MM.1S (cell line): ENCODE measurements at regions not wholly inside any gene's neighbourhood (a gene's known extent, or its start where the extent isn't known, plus 50 kb on each side); places are given as distances from the start of the nearest gene placed in this dataset.

Source experiments
- DNase-seq: peaks from one replicate; pipeline ENCODE4 v3.0.0-alpha.2; 2015
- H2AFZ ChIP-seq: fragments of 300-600 bp; sonication (generic); 2 replicates; pipeline ENCODE4 v1.6.0; 2016; ENCODE audit warnings: antibody characterized with exemption, low read length
- H3F3A ChIP-seq: fragments of 300-600 bp; sonication (generic); 2 replicates; pipeline ENCODE4 v1.6.1; 2016; ENCODE audit warnings: mild to moderate bottlenecking, antibody characterized with exemption, low read length, moderate library complexity, mixed read lengths; ENCODE audit not compliant: insufficient read depth
- H3K27ac ChIP-seq: fragments of 300-600 bp; sonication (generic); 2 replicates; pipeline ENCODE4 v1.5.1; 2016; ENCODE audit warnings: mild to moderate bottlenecking, low read length
- H3K27me3 ChIP-seq: fragments of 300-600 bp; sonication (generic); replicated peaks from 2 replicates; pipeline ENCODE4 v1.6.0; 2016; ENCODE audit warnings: low read length; ENCODE audit not compliant: insufficient read depth
- H3K36me3 ChIP-seq: fragments of 300-600 bp; sonication (generic); replicated peaks from 2 replicates; pipeline ENCODE4 v1.6.1; 2016; ENCODE audit warnings: mild to moderate bottlenecking, low read length, mixed read lengths; ENCODE audit not compliant: insufficient read depth
- H3K4me1 ChIP-seq: fragments of 300-600 bp; sonication (generic); 2 replicates; pipeline ENCODE4 v1.6.1; 2016; ENCODE audit warnings: low read length, mixed read lengths
- H3K4me2 ChIP-seq: fragments of 300-600 bp; sonication (generic); 2 replicates; pipeline ENCODE4 v1.6.0; 2016; ENCODE audit warnings: low read depth, low read length
- H3K4me3 ChIP-seq: fragments of 300-600 bp; sonication (generic); 2 replicates; pipeline ENCODE4 v1.5.1; 2016; ENCODE audit warnings: low read length, mixed read lengths
- H3K79me2 ChIP-seq: fragments of 300-600 bp; sonication (generic); 2 replicates; pipeline ENCODE4 v1.6.1; 2016; ENCODE audit warnings: mixed run types, low read length, mixed read lengths
- H3K9ac ChIP-seq: fragments of 300-600 bp; sonication (generic); 2 replicates; pipeline ENCODE4 v1.6.1; 2016; ENCODE audit warnings: low read length, mixed read lengths
- H3K9me2 ChIP-seq: fragments of 300-600 bp; sonication (generic); replicated peaks from 2 replicates; pipeline ENCODE4 v1.6.1; 2016; ENCODE audit warnings: mild to moderate bottlenecking, low read length, mixed read lengths; ENCODE audit not compliant: insufficient read depth
- H3K9me3 ChIP-seq: fragments of 300-600 bp; sonication (generic); replicated peaks from 2 replicates; pipeline ENCODE4 v1.6.1; 2016; ENCODE audit warnings: mild to moderate bottlenecking, low read length, mixed read lengths; ENCODE audit not compliant: insufficient read depth
- H4K20me1 ChIP-seq: fragments of 300-600 bp; sonication (generic); 2 replicates; pipeline ENCODE4 v1.6.1; 2016; ENCODE audit warnings: mild to moderate bottlenecking, low read length, moderate library complexity, mixed read lengths; ENCODE audit not compliant: insufficient read depth
- EZH2 ChIP-seq: fragments of 300-600 bp; sonication (generic); optimal IDR thresholded peaks from 2 replicates; pipeline ENCODE3; 2017; ENCODE audit warnings: low read depth, mild to moderate bottlenecking, antibody characterized with exemption, low read length, mixed read lengths
- EZH2phosphoT487 ChIP-seq: fragments of 300-600 bp; sonication (generic); IDR thresholded peaks from 2 replicates; pipeline ENCODE4 v1.6.1; 2018; ENCODE audit warnings: antibody characterized with exemption, low read length
- TF ChIP-seq, protein P1 (sequence below): fragments of 300-600 bp; sonication (generic); IDR thresholded peaks from 2 replicates; pipeline ENCODE4 v1.5.1; 2016; ENCODE audit warnings: antibody characterized with exemption, low read length, mixed read lengths

DNA sequence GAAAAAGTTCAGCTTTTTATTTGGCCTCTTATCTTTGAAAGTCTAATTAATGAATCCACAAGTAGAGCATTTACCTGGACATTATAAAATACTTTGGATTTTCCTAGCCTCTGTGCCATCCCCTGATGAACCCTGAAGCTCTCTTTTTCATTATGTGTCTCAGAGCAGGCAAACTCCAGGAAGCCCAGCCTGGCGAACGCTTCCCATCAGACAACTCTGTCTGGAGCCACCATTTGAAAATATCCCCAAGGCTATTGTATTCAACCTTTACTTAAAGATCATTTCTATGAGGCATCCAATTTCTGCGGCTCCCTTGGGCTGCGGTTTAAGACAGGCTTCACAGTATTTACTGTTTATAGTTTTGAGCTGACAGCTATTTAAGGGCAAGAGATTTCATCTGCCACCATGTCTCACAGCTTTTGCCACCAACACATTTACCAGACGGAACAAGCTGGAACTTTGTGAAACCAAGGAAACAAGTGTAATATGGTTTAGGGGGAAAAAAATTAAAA lies 257.2 kb upstream of the GLI3 start:
- Histone ChIP-seq H3K4me2 (no peak overlapping the region), H3K4me3 (no peak overlapping the region), H4K20me1 (no peaks in the 10 kb centered on the region), H3K27me3 (no peaks in the 10 kb centered on the region), H3K9me2 (no peaks in the 10 kb centered on the region), H3K4me1 (no peaks in the 10 kb centered on the region), H3F3A (no peaks in the 10 kb centered on the region), H3K9ac (no peak overlapping the region), H3K27ac (no peak overlapping the region), H3K79me2 (no peaks in the 10 kb centered on the region), H3K36me3 (no peaks in the 10 kb centered on the region), H2AFZ (no peak overlapping the region), H3K9me3 (no peaks in the 10 kb centered on the region)
- no peak for DNase-seq
- TF ChIP-seq EZH2, result no peak
- TF ChIP-seq, protein P1, sequence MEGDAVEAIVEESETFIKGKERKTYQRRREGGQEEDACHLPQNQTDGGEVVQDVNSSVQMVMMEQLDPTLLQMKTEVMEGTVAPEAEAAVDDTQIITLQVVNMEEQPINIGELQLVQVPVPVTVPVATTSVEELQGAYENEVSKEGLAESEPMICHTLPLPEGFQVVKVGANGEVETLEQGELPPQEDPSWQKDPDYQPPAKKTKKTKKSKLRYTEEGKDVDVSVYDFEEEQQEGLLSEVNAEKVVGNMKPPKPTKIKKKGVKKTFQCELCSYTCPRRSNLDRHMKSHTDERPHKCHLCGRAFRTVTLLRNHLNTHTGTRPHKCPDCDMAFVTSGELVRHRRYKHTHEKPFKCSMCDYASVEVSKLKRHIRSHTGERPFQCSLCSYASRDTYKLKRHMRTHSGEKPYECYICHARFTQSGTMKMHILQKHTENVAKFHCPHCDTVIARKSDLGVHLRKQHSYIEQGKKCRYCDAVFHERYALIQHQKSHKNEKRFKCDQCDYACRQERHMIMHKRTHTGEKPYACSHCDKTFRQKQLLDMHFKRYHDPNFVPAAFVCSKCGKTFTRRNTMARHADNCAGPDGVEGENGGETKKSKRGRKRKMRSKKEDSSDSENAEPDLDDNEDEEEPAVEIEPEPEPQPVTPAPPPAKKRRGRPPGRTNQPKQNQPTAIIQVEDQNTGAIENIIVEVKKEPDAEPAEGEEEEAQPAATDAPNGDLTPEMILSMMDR, result no peak

DNA sequence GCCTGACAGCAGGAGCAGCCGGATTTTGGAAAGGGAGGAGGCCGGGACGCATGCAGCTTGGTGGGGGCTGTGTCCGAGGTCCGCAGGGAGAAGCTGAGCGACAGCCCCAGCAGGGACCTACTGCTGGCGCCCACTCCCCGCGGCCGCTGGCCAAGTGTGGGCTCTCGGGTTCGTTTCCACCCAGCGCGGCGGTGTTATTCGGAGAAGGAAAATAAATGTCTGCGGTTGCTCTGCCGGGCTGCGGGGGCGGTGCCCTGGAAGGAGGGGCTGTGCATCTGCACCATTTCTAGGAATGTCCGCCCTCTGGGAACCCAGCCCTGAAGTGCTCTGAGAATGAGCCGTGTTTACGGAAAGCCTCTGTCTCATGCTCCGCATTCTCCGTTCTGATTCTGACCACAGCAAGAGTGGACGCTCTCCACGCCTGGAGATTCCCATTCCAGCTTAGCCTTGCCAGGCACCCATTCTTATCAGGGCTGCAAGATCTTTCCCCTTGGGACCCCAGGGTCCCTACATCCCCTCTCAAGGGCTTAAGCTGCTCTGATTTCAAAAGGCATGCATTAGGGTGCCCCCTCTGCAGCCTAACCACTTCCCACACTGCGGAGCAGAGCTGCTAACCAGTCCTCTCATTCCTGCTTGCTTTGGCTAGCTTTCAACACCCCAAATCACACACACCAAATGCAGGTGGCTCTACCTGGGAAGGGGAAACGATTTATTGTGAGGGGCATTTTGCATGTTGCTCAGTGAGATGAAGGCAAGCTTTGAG lies 256.6 kb upstream of the GLI3 start:
- TF ChIP-seq EZH2 (no peak), EZH2phosphoT487 (no peak)
- TF ChIP-seq, protein P1, result no peak
- Histone ChIP-seq H3K79me2 (no peaks in the 10 kb centered on the region), H3K4me1 (no peaks in the 10 kb centered on the region), H3K9me3 (no peaks in the 10 kb centered on the region), H4K20me1 (no peaks in the 10 kb centered on the region), H3K9ac (no peak overlapping the region), H3K9me2 (no peaks in the 10 kb centered on the region), H3K4me2 (no peak overlapping the region), H3K27ac (no peak overlapping the region), H3K4me3 (no peak overlapping the region), H3K27me3 (no peaks in the 10 kb centered on the region), H3F3A (no peaks in the 10 kb centered on the region), H2AFZ (no peak overlapping the region), H3K36me3 (no peaks in the 10 kb centered on the region)
- no peak for DNase-seq

DNA sequence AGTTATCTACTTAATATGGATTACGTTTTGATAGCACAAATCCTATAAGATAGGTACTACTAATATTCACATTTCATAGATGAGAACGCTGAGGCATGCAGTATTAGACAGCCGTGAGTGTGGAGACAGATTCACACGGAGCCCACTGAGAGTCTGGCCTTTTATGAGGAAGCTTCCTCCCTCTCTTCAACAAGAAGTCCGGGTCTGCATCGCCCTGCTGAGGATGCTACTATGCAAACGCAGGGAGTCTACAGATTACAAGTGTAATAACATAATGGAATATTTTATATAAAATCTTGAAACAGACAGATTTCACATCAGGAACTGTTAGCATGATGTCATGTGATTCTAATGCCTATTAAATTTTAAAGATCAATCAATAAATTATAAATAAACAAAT lies 255.9 kb upstream of the GLI3 start:
- TF ChIP-seq EZH2, result no peak
- no peak for TF ChIP-seq EZH2phosphoT487
- TF ChIP-seq, protein P1, result no peak
- Histone ChIP-seq H2AFZ (no peak overlapping the region), H3K4me1 (no peaks in the 10 kb centered on the region), H3K4me2 (no peak overlapping the region), H3K9me2 (no peaks in the 10 kb centered on the region), H3K9me3 (no peaks in the 10 kb centered on the region), H3K36me3 (no peaks in the 10 kb centered on the region), H3K9ac (no peak overlapping the region), H3K4me3 (no peak overlapping the region), H3K79me2 (no peaks in the 10 kb centered on the region), H4K20me1 (no peaks in the 10 kb centered on the region), H3K27ac (no peak overlapping the region), H3F3A (no peaks in the 10 kb centered on the region), H3K27me3 (no peaks in the 10 kb centered on the region)
- DNase-seq, result no peak
